Esophagus muscularis mucosa (tissue), 4 donors: ENCODE measurements at regions not wholly inside any gene's neighbourhood (a gene's known extent, or its start where the extent isn't known, plus 50 kb on each side); places are given as distances from the start of the nearest gene placed in this dataset.

Experiments used
- CTCF ChIP-seq, 3 experiments: fragments of 200-600 bp in 2 of 3; fragments of 450-650 bp in 1 of 3; sonication (generic) in 2 of 3; IDR thresholded peaks; one replicate each; pipeline ENCODE4 v1.5.1; 2017 to 2019; ENCODE audit warnings: antibody characterized with exemption in 3 of 3, mild to moderate bottlenecking in 2 of 3, moderate library complexity in 1 of 3
- EP300 ChIP-seq: sonication (generic); formaldehyde crosslinking; IDR thresholded peaks from one replicate; pipeline ENCODE4 v1.6.1; 2017; ENCODE audit warnings: antibody characterized with exemption
- POLR2A ChIP-seq: fragments of 450-650 bp; IDR thresholded peaks from one replicate; pipeline ENCODE4 v1.6.1; 2017; ENCODE audit warnings: antibody characterized with exemption, moderate library complexity, mild to moderate bottlenecking, low read depth
- POLR2AphosphoS5 ChIP-seq, 2 donors: sonication (generic); formaldehyde crosslinking; IDR thresholded peaks; one replicate each; pipeline ENCODE4 v1.6.1; 2017; ENCODE audit warnings: antibody characterized with exemption in 2 of 2

GRCh38 chr1:222910699-222911098 lies 95.9 kb downstream of the DISP1 start:
- TF ChIP-seq CTCF (IDR thresholded peaks at IDR 0.05) (no peak), POLR2A (no peak), POLR2AphosphoS5 (IDR thresholded peaks at IDR 0.05) (no peak), EP300 (no peak)
